ENCODE measurements at regions not wholly inside any gene's neighbourhood (a gene's known extent, or its start where the extent isn't known, plus 50 kb on each side); places are given as distances from the start of the nearest gene placed in this dataset.

GRCh38 chr15:70189826-70190695 lies 92.3 kb upstream of the TLE3 start:
- DNase-seq (ENCODE audit: low read depth, low spot score) = no peak

- no peak for DNase-seq (ENCODE audit: low read depth, low spot score)
Measured at GRCh38 chr15:70188286-70188685, 90.6 kb upstream of the TLE3 start.

GRCh38 chr15:70187331-70187730 lies 89.6 kb upstream of the TLE3 start:
- no peak for DNase-seq (ENCODE audit: low read depth, low spot score)

- DNase-seq (ENCODE audit: low read depth, low spot score) = no peak
Measured at GRCh38 chr15:70186152-70186551, 88.4 kb upstream of the TLE3 start.

- no peak for DNase-seq (ENCODE audit: low read depth, low spot score)
Measured at GRCh38 chr15:70185251-70185711, 87.6 kb upstream of the TLE3 start.

GRCh38 chr15:70182858-70183695 lies 85.4 kb upstream of the TLE3 start:
- no peak for DNase-seq (ENCODE audit: low read depth, low spot score)

- DNase-seq (ENCODE audit: low read depth, low spot score) = no peak
Measured at GRCh38 chr15:70181626-70182255, 84.0 kb upstream of the TLE3 start.

- DNase-seq (ENCODE audit: low read depth, low spot score) = no peak
Measured at GRCh38 chr15:70180186-70180875, 82.6 kb upstream of the TLE3 start.

GRCh38 chr15:70179309-70179892 lies 81.7 kb upstream of the TLE3 start:
- no peak for DNase-seq (ENCODE audit: low read depth, low spot score)

GRCh38 chr15:70178335-70179084 lies 80.8 kb upstream of the TLE3 start:
- no peak for DNase-seq (ENCODE audit: low read depth, low spot score)

GRCh38 chr15:70172566-70173225 lies 75.0 kb upstream of the TLE3 start:
- DNase-seq (ENCODE audit: low read depth, low spot score) = no peak

GRCh38 chr15:70172124-70172523 lies 74.4 kb upstream of the TLE3 start:
- DNase-seq (ENCODE audit: low read depth, low spot score) = no peak

- DNase-seq (ENCODE audit: low read depth, low spot score) = no peak
Measured at GRCh38 chr15:70171256-70171886, 73.7 kb upstream of the TLE3 start.

GRCh38 chr15:70170096-70170699 lies 72.5 kb upstream of the TLE3 start:
- no peak for DNase-seq (ENCODE audit: low read depth, low spot score)

GRCh38 chr15:70169147-70169546 lies 71.4 kb upstream of the TLE3 start:
- no peak for DNase-seq (ENCODE audit: low read depth, low spot score)

GRCh38 chr15:70167155-70167554 lies 69.4 kb upstream of the TLE3 start:
- no peak for DNase-seq (ENCODE audit: low read depth, low spot score)

GRCh38 chr15:70166506-70167087 lies 68.9 kb upstream of the TLE3 start:
- DNase-seq (ENCODE audit: low read depth, low spot score) = no peak

- no peak for DNase-seq (ENCODE audit: low read depth, low spot score)
Measured at GRCh38 chr15:70165716-70166284, 68.1 kb upstream of the TLE3 start.

All from brain pericyte (primary cell).